Retinal pigment epithelial cell (primary cell): ENCODE measurements at regions not wholly inside any gene's neighbourhood (a gene's known extent, or its start where the extent isn't known, plus 50 kb on each side); places are given as distances from the start of the nearest gene placed in this dataset.

Experiments used
- DNase-seq: peaks from one replicate; pipeline ENCODE4 v3.0.0-alpha.2; 2010; ENCODE audit warnings: low read depth
- H3K4me3 ChIP-seq: 2 replicates; pipeline ENCODE4 v1.5.1; 2011; ENCODE audit warnings: mild to moderate bottlenecking, low read length, control low read depth, moderate library complexity
- TF ChIP-seq, protein P1 (sequence below): conservative IDR thresholded peaks from 2 replicates; pipeline ENCODE4 v1.5.1; 2011; ENCODE audit warnings: low read depth, low read length, control low read depth, inconsistent platforms

- no peak overlapping the region for H3K4me3 ChIP-seq
- DNase-seq, result no peak
- TF ChIP-seq, protein P1, sequence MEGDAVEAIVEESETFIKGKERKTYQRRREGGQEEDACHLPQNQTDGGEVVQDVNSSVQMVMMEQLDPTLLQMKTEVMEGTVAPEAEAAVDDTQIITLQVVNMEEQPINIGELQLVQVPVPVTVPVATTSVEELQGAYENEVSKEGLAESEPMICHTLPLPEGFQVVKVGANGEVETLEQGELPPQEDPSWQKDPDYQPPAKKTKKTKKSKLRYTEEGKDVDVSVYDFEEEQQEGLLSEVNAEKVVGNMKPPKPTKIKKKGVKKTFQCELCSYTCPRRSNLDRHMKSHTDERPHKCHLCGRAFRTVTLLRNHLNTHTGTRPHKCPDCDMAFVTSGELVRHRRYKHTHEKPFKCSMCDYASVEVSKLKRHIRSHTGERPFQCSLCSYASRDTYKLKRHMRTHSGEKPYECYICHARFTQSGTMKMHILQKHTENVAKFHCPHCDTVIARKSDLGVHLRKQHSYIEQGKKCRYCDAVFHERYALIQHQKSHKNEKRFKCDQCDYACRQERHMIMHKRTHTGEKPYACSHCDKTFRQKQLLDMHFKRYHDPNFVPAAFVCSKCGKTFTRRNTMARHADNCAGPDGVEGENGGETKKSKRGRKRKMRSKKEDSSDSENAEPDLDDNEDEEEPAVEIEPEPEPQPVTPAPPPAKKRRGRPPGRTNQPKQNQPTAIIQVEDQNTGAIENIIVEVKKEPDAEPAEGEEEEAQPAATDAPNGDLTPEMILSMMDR, result no peak
These were observed 108.7 kb upstream of the NFIA start for GRCh38 chr1:60973668-60974067.

GRCh38 chr1:60972841-60973364 lies 109.5 kb upstream of the NFIA start:
- TF ChIP-seq, protein P1, result no peak
- peak; percentile 43 for DNase-seq
- no peak overlapping the region for H3K4me3 ChIP-seq

DNA sequence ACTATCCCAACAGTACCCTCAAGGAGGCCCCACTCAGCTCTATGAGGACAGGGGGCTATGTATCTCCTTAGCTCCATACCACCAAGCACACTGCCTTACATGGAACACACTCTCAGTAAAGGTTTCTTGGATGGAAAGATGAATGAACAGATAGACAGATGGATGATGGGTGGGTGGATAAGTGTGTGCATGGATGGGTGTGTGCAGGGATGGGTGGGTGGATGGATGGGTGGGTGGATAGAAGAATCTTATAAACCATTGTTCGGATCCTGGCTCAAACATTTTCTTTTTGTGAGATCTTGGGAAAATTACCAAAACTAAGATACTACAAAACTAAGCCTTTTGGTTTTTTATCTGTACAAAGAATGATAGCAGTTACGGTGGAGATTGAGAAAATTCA lies 111.0 kb upstream of the NFIA start:
- no peak overlapping the region for H3K4me3 ChIP-seq
- DNase-seq, result no peak
- TF ChIP-seq, protein P1, result no peak

GRCh38 chr1:60969971-60970509 lies 112.3 kb upstream of the NFIA start:
- DNase-seq, result no peak
- H3K4me3 ChIP-seq, result no peak overlapping the region
- TF ChIP-seq, protein P1, result peak; percentile 41

- TF ChIP-seq, protein P1, result no peak
- DNase-seq, result no peak
- H3K4me3 ChIP-seq, result no peak overlapping the region
These were observed 117.0 kb upstream of the NFIA start for GRCh38 chr1:60965280-60965854.

- H3K4me3 ChIP-seq, result no peak overlapping the region
- DNase-seq, result no peak
- TF ChIP-seq, protein P1, result no peak
These were observed 119.0 kb upstream of the NFIA start for GRCh38 chr1:60963167-60963940.
